Endodermal cell (in vitro differentiated cells): ENCODE measurements at regions not wholly inside any gene's neighbourhood (a gene's known extent, or its start where the extent isn't known, plus 50 kb on each side); places are given as distances from the start of the nearest gene placed in this dataset.

Experiments used
- DNase-seq: peaks from one replicate; pipeline ENCODE4 v3.0.0-alpha.2; 2017
- H3K27ac ChIP-seq: 2 replicates; pipeline ENCODE4 v1.5.1; 2013; ENCODE audit warnings: mild to moderate bottlenecking, low read depth, low read length, moderate library complexity
- H3K27me3 ChIP-seq: 2 replicates; pipeline ENCODE4 v1.6.1; 2013; ENCODE audit warnings: mild to moderate bottlenecking, low read length, moderate library complexity; ENCODE audit not compliant: insufficient read depth, control insufficient read depth, poor library complexity, severe bottlenecking
- H3K36me3 ChIP-seq: 2 replicates; pipeline ENCODE4 v1.7.0; 2013; ENCODE audit warnings: mild to moderate bottlenecking, low read length, moderate library complexity; ENCODE audit not compliant: control insufficient read depth, insufficient read depth
- H3K4me1 ChIP-seq: one replicate; pipeline ENCODE4 v1.7.0; 2013; ENCODE audit warnings: low read length; ENCODE audit not compliant: control insufficient read depth, insufficient read depth
- H3K4me3 ChIP-seq: 2 replicates; pipeline ENCODE4 v1.5.1; 2013; ENCODE audit warnings: mild to moderate bottlenecking, low read length, moderate library complexity
- H3K9ac ChIP-seq: 2 replicates; pipeline ENCODE4 v1.6.1; 2013; ENCODE audit warnings: mild to moderate bottlenecking, low read length, moderate library complexity; ENCODE audit not compliant: poor library complexity, severe bottlenecking; ENCODE audit errors: extremely low read depth
- H3K9me3 ChIP-seq: 2 replicates; pipeline ENCODE4 v1.6.1; 2013; ENCODE audit warnings: mild to moderate bottlenecking, low read length, moderate library complexity; ENCODE audit not compliant: control insufficient read depth
- H3K27ac Mint-ChIP-seq: 2 replicates; pipeline ENCODE4 v1.8.0; 2020; ENCODE audit warnings: mixed read lengths
- H3K27me3 Mint-ChIP-seq: 2 replicates; pipeline ENCODE4 v1.8.0; 2021; ENCODE audit warnings: mild to moderate bottlenecking, mixed read lengths; ENCODE audit not compliant: insufficient read depth
- H3K36me3 Mint-ChIP-seq: 2 replicates; pipeline ENCODE4 v1.8.0; 2020; ENCODE audit warnings: low read depth, mixed read lengths
- H3K4me1 Mint-ChIP-seq: 2 replicates; pipeline ENCODE4 v1.8.0; 2020; ENCODE audit warnings: mixed read lengths
- H3K4me3 Mint-ChIP-seq: 2 replicates; pipeline ENCODE4 v1.8.0; 2020; ENCODE audit warnings: mild to moderate bottlenecking, moderate library complexity, mixed read lengths
- H3K9me3 Mint-ChIP-seq: 2 replicates; pipeline ENCODE4 v1.8.0; 2020; ENCODE audit warnings: mild to moderate bottlenecking, mixed read lengths
- WGBS, 2 experiments: methylation state at CpG; one replicate each; pipeline versions ENCODE4 v1.1.5 to v1.1.7; 2013; ENCODE audit warnings: missing lambda C conversion rate in 2 of 2, mixed read lengths in 1 of 2; ENCODE audit not compliant: insufficient coverage in 1 of 2, insufficient read length in 1 of 2; 5-methylcytosine and 5-hydroxymethylcytosine counted together
- TF ChIP-seq, protein P1 (sequence below): fragments of 200-600 bp; sonication (generic); conservative IDR thresholded peaks from 2 replicates; pipeline ENCODE4 v1.5.0; 2021; ENCODE audit warnings: antibody characterized with exemption, mild to moderate bottlenecking

DNA sequence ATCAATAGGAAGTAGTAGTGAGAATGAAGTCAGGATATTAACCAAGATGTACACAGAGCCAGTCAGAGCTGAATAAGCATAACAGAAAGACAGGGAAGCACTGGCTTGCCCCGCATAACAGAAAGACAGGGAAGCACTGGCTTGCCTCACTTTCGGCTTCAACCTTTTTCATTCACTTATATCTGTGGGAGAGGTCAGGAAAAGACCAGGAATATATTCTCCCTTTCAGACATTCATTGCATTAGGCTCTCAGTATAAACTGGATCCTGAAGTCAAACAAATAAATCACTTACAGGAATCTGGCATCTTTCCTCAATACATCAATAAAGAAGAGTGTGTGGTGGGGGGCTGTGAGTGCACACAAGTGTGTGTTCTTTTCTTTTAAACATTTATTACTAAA is 437.6 kb downstream of the C6orf118 start:
- H3K27me3 Mint-ChIP-seq: no peaks in the 10 kb centered on the region
- no peak overlapping the region for H3K27ac Mint-ChIP-seq
- no peak overlapping the region for H3K4me3 Mint-ChIP-seq
- H3K9me3 ChIP-seq: peaks cover 4% of the 10 kb centered on the region
- no peak overlapping the region for H3K4me3 ChIP-seq
- TF ChIP-seq, protein P1, sequence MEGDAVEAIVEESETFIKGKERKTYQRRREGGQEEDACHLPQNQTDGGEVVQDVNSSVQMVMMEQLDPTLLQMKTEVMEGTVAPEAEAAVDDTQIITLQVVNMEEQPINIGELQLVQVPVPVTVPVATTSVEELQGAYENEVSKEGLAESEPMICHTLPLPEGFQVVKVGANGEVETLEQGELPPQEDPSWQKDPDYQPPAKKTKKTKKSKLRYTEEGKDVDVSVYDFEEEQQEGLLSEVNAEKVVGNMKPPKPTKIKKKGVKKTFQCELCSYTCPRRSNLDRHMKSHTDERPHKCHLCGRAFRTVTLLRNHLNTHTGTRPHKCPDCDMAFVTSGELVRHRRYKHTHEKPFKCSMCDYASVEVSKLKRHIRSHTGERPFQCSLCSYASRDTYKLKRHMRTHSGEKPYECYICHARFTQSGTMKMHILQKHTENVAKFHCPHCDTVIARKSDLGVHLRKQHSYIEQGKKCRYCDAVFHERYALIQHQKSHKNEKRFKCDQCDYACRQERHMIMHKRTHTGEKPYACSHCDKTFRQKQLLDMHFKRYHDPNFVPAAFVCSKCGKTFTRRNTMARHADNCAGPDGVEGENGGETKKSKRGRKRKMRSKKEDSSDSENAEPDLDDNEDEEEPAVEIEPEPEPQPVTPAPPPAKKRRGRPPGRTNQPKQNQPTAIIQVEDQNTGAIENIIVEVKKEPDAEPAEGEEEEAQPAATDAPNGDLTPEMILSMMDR: no peak
- H3K27ac ChIP-seq: no peak overlapping the region
- H3K4me1 Mint-ChIP-seq: no peaks in the 10 kb centered on the region
- no peaks in the 10 kb centered on the region for H3K4me1 ChIP-seq
- H3K9me3 Mint-ChIP-seq: peaks cover 3% of the 10 kb centered on the region
- H3K36me3 Mint-ChIP-seq: no peaks in the 10 kb centered on the region
- DNase-seq: no peak
- no peaks in the 10 kb centered on the region for H3K27me3 ChIP-seq
- H3K9ac ChIP-seq: no peak overlapping the region
- WGBS, 2 experiments: 80 to 100% methylated on average over 1 to 2 of the region's 2 CpGs
- no peaks in the 10 kb centered on the region for H3K36me3 ChIP-seq

DNA sequence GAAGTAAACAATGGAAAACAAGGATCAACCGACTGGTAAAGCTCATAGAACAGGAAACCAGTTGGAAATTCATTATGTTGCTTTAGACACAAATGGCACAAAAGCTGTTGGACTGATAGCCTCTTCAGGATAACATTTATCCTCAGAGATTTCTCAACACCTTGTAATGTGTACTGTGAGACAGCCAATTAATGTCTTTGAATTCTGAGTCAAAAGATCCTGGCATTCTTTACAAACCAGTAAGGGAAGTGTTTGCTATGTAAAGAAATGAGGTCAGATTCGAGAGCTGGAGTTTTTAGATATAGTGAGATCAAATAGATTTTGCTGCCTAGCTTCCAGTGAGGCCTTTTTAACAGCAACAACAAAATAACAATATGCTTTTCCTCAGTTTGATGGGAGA is 439.2 kb downstream of the C6orf118 start:
- Histone ChIP-seq H3K4me3 (no peak overlapping the region), H3K27ac (no peak overlapping the region), H3K9ac (no peak overlapping the region), H3K27me3 (no peaks in the 10 kb centered on the region), H3K4me1 (no peaks in the 10 kb centered on the region), H3K9me3 (peaks cover 4% of the 10 kb centered on the region), H3K36me3 (no peaks in the 10 kb centered on the region)
- no peaks in the 10 kb centered on the region for H3K27me3 Mint-ChIP-seq
- no peaks in the 10 kb centered on the region for H3K4me1 Mint-ChIP-seq
- WGBS, 2 experiments: 60 to 91% methylated on average over 1 to 2 of the region's 2 CpGs
- H3K36me3 Mint-ChIP-seq: no peaks in the 10 kb centered on the region
- TF ChIP-seq, protein P1: no peak
- no peak overlapping the region for H3K27ac Mint-ChIP-seq
- no peak overlapping the region for H3K4me3 Mint-ChIP-seq
- H3K9me3 Mint-ChIP-seq: peaks cover 3% of the 10 kb centered on the region
- DNase-seq: no peak

DNA sequence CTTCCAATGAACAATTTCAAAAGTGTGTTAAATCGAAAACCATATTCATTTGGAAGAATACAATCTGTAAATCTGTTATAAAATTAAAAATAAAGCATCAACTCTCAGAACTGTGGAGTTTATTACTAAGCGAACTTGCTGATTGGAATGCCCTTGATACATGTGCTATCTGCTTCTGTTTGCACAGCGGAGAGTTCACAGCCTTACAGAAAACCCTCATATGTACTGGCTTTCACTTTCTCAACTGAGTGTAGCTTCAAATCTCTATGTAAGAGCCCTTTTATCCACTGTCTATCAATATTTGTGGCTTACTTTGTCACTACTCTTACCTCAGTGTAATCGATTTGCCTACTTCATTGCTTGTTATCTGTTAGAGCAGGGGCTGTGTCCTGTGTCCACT is 447.4 kb downstream of the C6orf118 start:
- H3K4me3 ChIP-seq: no peak overlapping the region
- 91 to 95% methylated on average over 2 to 4 of the region's 4 CpGs for WGBS, 2 experiments
- no peaks in the 10 kb centered on the region for H3K9me3 ChIP-seq
- no peak overlapping the region for H3K27ac Mint-ChIP-seq
- no peaks in the 10 kb centered on the region for H3K27me3 Mint-ChIP-seq
- H3K9ac ChIP-seq: no peak overlapping the region
- H3K4me1 Mint-ChIP-seq: no peaks in the 10 kb centered on the region
- no peaks in the 10 kb centered on the region for H3K9me3 Mint-ChIP-seq
- no peak for DNase-seq
- no peaks in the 10 kb centered on the region for H3K4me1 ChIP-seq
- H3K27me3 ChIP-seq: no peaks in the 10 kb centered on the region
- no peak overlapping the region for H3K27ac ChIP-seq
- H3K36me3 Mint-ChIP-seq: no peaks in the 10 kb centered on the region
- no peaks in the 10 kb centered on the region for H3K36me3 ChIP-seq
- H3K4me3 Mint-ChIP-seq: no peak overlapping the region
- TF ChIP-seq, protein P1: no peak
